K562 (cell line): ENCODE measurements at regions not wholly inside any gene's neighbourhood (a gene's known extent, or its start where the extent isn't known, plus 50 kb on each side); places are given as distances from the start of the nearest gene placed in this dataset.
"Not testable (repeated sequence)": the region's sequence is repeated elsewhere in the genome, so short reads cannot be mapped to it uniquely, and the experiment has no call there.

Experiments
- ATAC-seq: fragments of 200-7000 bp; cut with Tn5 transposase; 3 replicates; pipeline ENCODE4 v1.9.1; 2020; ENCODE audit warnings: moderate library complexity
- BruUV-seq: library from RNA; stranded (reverse); fragments of 400-500 nt; replicated peaks from 2 replicates; lab custom pipeline; 2021; lab: Mats Ljungman, UMichigan
- CTCF ChIA-PET: fragments of 300-600 bp; formaldehyde crosslinking; extraction: SDS; loops from one replicate; lab custom pipeline; 2021; ENCODE audit warnings: low intra/inter-chr PET ratio; lab: Yijun Ruan, JAX
- POLR2A ChIA-PET: fragments of 300-600, 350-650 bp; sonication (Branson Sonifier 250); formaldehyde crosslinking; extraction: SDS; loops from one replicate; lab custom pipeline; 2021; ENCODE audit warnings: antibody characterized with exemption, inconsistent platforms; lab: Yijun Ruan, JAX
- DNase-seq, 4 experiments: peaks; one replicate each; pipeline versions ENCODE4 v3.0.0 to v3.0.0-alpha.2; 2011 to 2018; ENCODE audit warnings: low spot score in 3 of 4, mixed read lengths in 3 of 4; ENCODE audit errors: extremely low read depth in 1 of 4
- FAIRE-seq: peaks from 2 replicates; lab custom pipeline; 2011; peaks lifted over from hg19 to GRCh38; lab: Jason Lieb, UNC
- H2AFZ ChIP-seq: 2 replicates; pipeline ENCODE4 v1.6.0; 2011; ENCODE audit warnings: low read depth, low read length, control low read depth, inconsistent platforms
- H3K27ac ChIP-seq: fragments of 200-600 bp; 3 replicates; pipeline ENCODE4 v1.8.0; 2011; ENCODE audit warnings: low read depth, mild to moderate bottlenecking, control low read depth, inconsistent platforms, low read length, moderate library complexity, mixed read lengths; ENCODE audit errors: extremely low read depth
- H3K27me3 ChIP-seq, 2 experiments: fragments of 300-600 bp in 1 of 2; 2 replicates in 1 of 2; 3 replicates in 1 of 2; pipeline versions ENCODE4 v1.6.0 to v1.8.0; 2011; ENCODE audit warnings: inconsistent platforms in 2 of 2, low read length in 2 of 2, mild to moderate bottlenecking in 1 of 2, mixed read lengths in 1 of 2, moderate library complexity in 1 of 2; ENCODE audit not compliant: control insufficient read depth in 2 of 2, insufficient read depth in 2 of 2
- H3K36me3 ChIP-seq: fragments of 300-600 bp; 3 replicates; pipeline ENCODE4 v1.8.0; 2011; ENCODE audit warnings: mild to moderate bottlenecking, low read length, inconsistent platforms; ENCODE audit not compliant: control insufficient read depth, insufficient read depth
- H3K4me1 ChIP-seq, 2 experiments: fragments of 200-600 bp in 1 of 2; replicated peaks in 1 of 2; 2 replicates in 1 of 2; 3 replicates in 1 of 2; pipeline versions ENCODE4 v1.5.1 to v1.8.0; 2011; ENCODE audit warnings: inconsistent platforms in 2 of 2, low read length in 2 of 2, mild to moderate bottlenecking in 1 of 2, mixed read lengths in 1 of 2, moderate library complexity in 1 of 2; ENCODE audit not compliant: control insufficient read depth in 2 of 2, insufficient read depth in 2 of 2
- H3K4me2 ChIP-seq: 2 replicates; pipeline ENCODE4 v1.6.1; 2011; ENCODE audit warnings: low read length, control low read depth, inconsistent platforms, mixed read lengths; ENCODE audit not compliant: insufficient read depth
- H3K4me3 ChIP-seq: fragments of 200-600 bp; sonication (generic), shearing (Covaris generic); 2 replicates; pipeline ENCODE4 v1.5.1; 2016; ENCODE audit warnings: control low read depth, inconsistent platforms
- H3K79me2 ChIP-seq: fragments of 200-600 bp; 3 replicates; pipeline ENCODE4 v1.8.0; 2011; ENCODE audit warnings: low read length, inconsistent platforms; ENCODE audit not compliant: control insufficient read depth, insufficient read depth
- H3K9ac ChIP-seq, 2 experiments: 2 replicates each; pipeline versions ENCODE4 v1.6.0 to v1.6.1; 2011; ENCODE audit warnings: low read depth in 2 of 2, low read length in 2 of 2, control low read depth in 1 of 2, inconsistent platforms in 1 of 2, mild to moderate bottlenecking in 1 of 2, mixed read lengths in 1 of 2; ENCODE audit not compliant: insufficient read depth in 1 of 2
- H3K9me1 ChIP-seq: one replicate; pipeline ENCODE4 v1.6.0; 2011; ENCODE audit warnings: inconsistent platforms, mild to moderate bottlenecking, low read length, moderate library complexity; ENCODE audit not compliant: control insufficient read depth, insufficient read depth
- H3K9me3 ChIP-seq: replicated peaks from 2 replicates; pipeline ENCODE4 v1.5.1; 2011; ENCODE audit warnings: low read depth, low read length, inconsistent platforms; ENCODE audit not compliant: control insufficient read depth, insufficient read depth
- H4K20me1 ChIP-seq: replicated peaks from 2 replicates; pipeline ENCODE4 v1.6.1; 2011; ENCODE audit warnings: low read length, inconsistent platforms, mixed read lengths; ENCODE audit not compliant: control insufficient read depth, insufficient read depth
- CHAMP1 ChIP-seq: fragments of 450-650 bp; IDR thresholded peaks from 2 replicates; pipeline ENCODE4 v1.6.1; 2016; ENCODE audit warnings: mild to moderate bottlenecking
- CREB3L1 ChIP-seq: fragments of 450-650 bp; IDR thresholded peaks from 2 replicates; pipeline ENCODE4 v1.6.1; 2014; ENCODE audit warnings: low read depth, mild to moderate bottlenecking, moderate library complexity, borderline replicate concordance
- FOXA3 ChIP-seq, 2 experiments: fragments of 450-650 bp in 1 of 2; sonication (generic) in 1 of 2; formaldehyde crosslinking; IDR thresholded peaks in 1 of 2; conservative IDR thresholded peaks in 1 of 2; 2 replicates each; pipeline versions ENCODE4 v1.4.0 to v1.8.0; 2020 to 2022; ENCODE audit warnings: mild to moderate bottlenecking in 2 of 2, missing genetic modification reagents in 1 of 2
- POLR2A ChIP-seq: fragments of 450-650 bp; conservative IDR thresholded peaks from 2 replicates; pipeline ENCODE4 v1.6.1; 2016
- STAT6 ChIP-seq: sonication (generic); formaldehyde crosslinking; IDR thresholded peaks from 2 replicates; pipeline ENCODE4 v1.8.1; 2023; ENCODE audit warnings: mild to moderate bottlenecking, missing genetic modification reagents
- TRIM24 ChIP-seq, 2 experiments: fragments of 450-650 bp; IDR thresholded peaks; 2 replicates each; pipeline ENCODE4 v1.6.1; 2016
- WGBS: fragments of 100-300 bp; shearing (Covaris generic); methylation state at CpG from one replicate; pipeline ENCODE4 v1.1.6; 2016; ENCODE audit warnings: low coverage, mixed read lengths; ENCODE audit not compliant: insufficient coverage; ENCODE audit errors: missing lambda C conversion rate; 5-methylcytosine and 5-hydroxymethylcytosine counted together
- in situ Hi-C: fragments of 300-500 bp; cut with MboI; formaldehyde crosslinking; loops from 4 replicates; pipeline ENCODE4 v1.15.0; 2018; ENCODE audit warnings: inconsistent platforms, mixed read lengths
- intact Hi-C: fragments of 100-400 bp; cut with micrococcal nuclease; formaldehyde crosslinking; loops from 2 replicates; pipeline ENCODE4 v1.14.2; 2022

- no peak for DNase-seq
- in situ Hi-C loops (no loop called here), intact Hi-C loops (no loop called here)
- Histone ChIP-seq H4K20me1 (no peaks in the 10 kb centered on the region), H2AFZ (no peak overlapping the region), H3K27ac (no peak overlapping the region), H3K9ac (no peak overlapping the region), H3K79me2 (no peaks in the 10 kb centered on the region), H3K4me3 (no peak overlapping the region), H3K9me3 (no peaks in the 10 kb centered on the region), H3K9me1 (no peaks in the 10 kb centered on the region), H3K36me3 (no peaks in the 10 kb centered on the region), H3K4me1 (no peaks in the 10 kb centered on the region), H3K27me3 (no peaks in the 10 kb centered on the region), H3K4me2 (no peak overlapping the region)
- ChIA-PET CTCF (no interaction called here), POLR2A (interaction anchor here (0.9 kb wide), 1 partner anchor 19 kb away, joined by 3 read pairs; no protein-coding TSS in a partner anchor)
- FAIRE-seq, result no peak
- WGBS, result 0% methylated on average over 3 of the region's 3 CpGs
- BruUV-seq, result no TSS peak
- ATAC-seq, result no peak
- TF ChIP-seq FOXA3 (CRISPR knock-in tag; conservative IDR thresholded peaks at IDR 0.05 in 1 of 2, IDR thresholded peaks at IDR 0.05 in 1 of 2) (no peak), CHAMP1 (no peak), POLR2A (no peak), STAT6 (CRISPR knock-in tag) (no peak), TRIM24 (IDR thresholded peaks at IDR 0.05) (no peak), CREB3L1 (no peak)
Observed at GRCh38 chr3:4198491-4198890, 104.7 kb upstream of the SETMAR start.

GRCh38 chr3:4204776-4205175 lies 98.4 kb upstream of the SETMAR start:
- H3K9ac ChIP-seq, H3K9me1 ChIP-seq, BruUV-seq, H3K9me3 ChIP-seq, H3K4me2 ChIP-seq, intact Hi-C loops, H3K36me3 ChIP-seq, H3K27ac ChIP-seq, H3K4me1 ChIP-seq, H3K27me3 ChIP-seq, CTCF ChIA-PET, POLR2A ChIA-PET, H2AFZ ChIP-seq, H3K79me2 ChIP-seq, H4K20me1 ChIP-seq, in situ Hi-C loops, DNase-seq, FAIRE-seq, H3K4me3 ChIP-seq, ATAC-seq: not testable (repeated sequence)
